HS-27A (cell line): ENCODE measurements at regions not wholly inside any gene's neighbourhood (a gene's known extent, or its start where the extent isn't known, plus 50 kb on each side); places are given as distances from the start of the nearest gene placed in this dataset.
A peak's percentile ranks its signal among the peaks of the same experiment; 100 is the strongest.

Experiments used
- DNase-seq: peaks from one replicate; pipeline ENCODE4 v3.0.0-alpha.2; 2012; ENCODE audit warnings: low read depth, missing footprints

DNA sequence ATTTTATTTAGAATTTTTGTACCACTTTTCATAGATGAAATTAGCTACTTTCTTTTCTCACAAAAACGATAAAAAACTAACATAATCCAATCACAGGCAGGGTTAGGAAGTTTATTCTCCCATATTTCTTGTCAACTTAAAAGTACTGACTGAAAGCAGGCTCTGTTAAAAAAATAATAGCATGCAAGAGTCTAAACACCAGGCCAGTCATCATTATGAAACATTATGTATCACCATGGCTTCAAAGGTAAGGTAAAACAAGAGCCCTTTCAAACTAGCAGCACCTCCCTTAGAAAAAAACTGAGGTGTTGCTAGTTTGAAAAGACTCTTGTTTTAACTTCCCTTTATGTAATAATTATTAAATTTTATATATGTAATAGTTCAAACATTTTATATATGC, 848.0 kb downstream of the RNF144A start:
- no peak for DNase-seq

DNA sequence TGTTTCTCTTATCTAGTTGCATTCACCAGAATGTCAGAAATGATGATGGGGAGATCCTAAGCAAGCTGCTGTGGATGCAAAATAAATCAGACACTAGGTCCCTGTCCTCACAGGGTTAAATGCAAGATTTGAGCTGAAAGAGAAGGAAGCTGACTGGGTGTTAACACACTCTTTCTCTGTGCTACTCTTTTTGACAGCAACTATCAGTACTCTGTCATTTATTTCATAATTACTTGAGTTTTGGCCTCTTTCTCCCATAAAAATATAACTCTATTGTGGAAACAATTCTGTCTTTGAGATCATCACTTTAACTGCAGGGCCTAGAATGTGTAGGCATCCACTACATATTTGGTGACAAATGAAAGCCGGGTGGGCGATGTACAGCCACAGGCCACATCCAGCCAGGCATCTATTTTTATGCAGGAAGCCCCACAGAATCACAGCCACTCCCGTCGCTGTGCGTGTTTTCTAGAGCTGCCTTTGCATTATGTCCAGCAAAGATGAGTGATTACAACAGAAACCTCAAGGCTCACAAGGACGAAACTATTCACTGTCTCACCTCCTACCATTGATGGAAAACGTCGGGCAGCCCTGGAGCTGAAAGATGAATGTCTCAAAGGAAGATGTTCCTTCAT, 849.0 kb downstream of the RNF144A start:
- no peak for DNase-seq

DNA sequence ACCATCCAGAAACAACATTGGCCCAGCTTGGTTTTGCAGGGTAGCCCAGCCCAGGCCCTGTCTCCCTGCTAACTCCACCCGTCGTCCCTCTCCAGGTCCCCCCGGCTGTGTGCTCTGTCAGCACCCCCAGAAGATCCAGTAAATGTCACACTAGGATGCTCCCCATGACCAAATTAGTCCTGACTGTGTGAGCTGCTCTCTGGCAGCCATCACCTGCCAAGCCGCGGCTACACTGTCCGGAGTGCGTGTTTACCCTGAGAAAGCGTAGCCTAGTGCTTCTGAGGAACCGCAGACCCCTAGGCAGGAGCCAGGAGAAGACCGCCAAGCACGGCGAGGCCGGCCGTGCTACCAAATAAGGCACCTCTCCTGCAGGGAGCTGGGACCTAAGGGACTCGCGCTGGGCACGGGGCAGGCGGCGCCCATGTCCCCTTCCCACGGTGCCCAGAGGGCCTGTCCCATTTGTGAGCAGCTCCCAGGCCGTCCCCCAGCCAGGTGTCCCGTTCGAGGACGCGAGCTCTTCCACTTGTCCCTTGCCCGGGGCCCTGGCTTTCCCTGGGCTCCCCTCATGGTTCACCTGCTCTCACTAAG, 849.9 kb downstream of the RNF144A start:
- no peak for DNase-seq

DNA sequence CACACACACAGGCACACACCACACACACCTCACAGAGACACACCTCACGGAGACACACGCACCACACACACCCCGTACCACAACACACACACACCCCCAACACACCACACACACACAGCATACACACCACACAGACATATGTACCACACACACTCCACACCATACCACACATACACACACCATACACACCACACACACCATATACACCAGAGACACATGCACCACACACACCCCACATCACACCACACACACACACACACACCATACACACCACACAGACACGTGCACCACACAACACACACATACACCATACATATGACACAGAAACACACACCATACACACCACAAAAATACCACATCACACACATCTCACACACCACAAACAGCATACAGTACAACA, 850.7 kb downstream of the RNF144A start:
- no peak for DNase-seq

DNA sequence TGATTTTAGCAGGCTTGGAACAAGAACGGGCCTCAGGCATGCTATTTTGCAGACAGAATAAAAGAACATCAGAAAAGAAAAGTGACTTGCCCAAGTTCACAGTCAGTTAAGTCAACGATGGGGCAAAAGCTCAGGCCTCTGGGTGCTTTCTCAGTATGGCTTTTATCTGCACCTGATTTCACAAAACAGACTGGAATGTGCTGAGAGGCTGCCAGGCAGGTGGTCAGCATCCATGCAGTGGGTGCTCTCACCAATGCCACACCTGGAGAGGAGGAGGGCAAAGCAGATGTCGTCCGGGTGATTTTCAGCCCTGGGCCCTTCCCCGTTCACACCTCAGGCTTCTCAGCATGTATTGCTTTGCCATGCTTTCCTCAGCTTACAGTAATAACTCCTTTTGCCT, 854.6 kb downstream of the RNF144A start:
- no peak for DNase-seq

DNA sequence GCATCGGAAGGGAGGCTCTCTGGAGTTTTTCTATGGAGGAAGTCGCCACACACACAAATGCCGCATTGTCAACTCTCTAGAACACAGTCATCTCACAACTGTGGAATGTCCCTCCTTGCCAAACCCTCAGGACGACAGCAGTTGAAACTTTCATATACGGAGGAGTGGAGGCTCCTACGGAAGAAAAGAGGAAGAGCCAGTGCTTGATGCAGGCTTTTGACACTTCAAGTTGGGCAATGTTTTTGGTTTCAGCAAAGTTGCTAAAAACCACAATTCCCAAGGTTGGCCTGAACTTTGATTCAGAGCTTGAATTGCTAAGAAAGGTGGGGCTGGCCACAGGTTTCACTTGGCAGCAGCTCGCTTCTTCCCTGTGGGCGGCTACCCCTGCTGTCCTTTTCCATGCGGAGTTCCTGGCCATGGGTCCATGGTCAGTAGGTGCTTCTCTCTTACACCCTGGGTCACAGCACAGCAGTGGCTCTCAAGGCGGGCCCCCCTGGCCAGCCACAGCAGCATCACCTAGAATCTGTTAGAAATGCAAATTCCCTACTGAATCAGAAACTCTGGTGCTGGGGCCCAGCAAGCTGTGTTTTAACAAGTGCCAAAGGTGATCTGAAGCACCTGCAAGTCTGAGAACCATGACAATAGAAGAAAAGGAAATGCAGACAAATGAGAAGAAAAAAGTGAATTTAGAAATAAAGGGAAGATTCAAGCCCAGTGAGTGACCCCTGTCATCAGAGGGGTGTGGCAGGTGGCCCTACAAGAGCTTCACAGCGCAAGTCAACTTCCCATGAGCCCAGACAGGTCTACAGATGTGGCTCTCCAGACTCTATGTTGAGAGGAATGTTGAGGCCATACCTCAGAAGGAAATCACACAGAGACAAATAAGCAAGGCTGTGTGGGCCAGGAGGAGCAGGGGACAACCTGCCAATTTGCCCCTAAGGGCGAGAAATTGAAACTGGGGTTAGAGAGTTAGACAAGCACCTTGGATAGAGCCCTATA, 856.4 kb downstream of the RNF144A start:
- DNase-seq = no peak

DNA sequence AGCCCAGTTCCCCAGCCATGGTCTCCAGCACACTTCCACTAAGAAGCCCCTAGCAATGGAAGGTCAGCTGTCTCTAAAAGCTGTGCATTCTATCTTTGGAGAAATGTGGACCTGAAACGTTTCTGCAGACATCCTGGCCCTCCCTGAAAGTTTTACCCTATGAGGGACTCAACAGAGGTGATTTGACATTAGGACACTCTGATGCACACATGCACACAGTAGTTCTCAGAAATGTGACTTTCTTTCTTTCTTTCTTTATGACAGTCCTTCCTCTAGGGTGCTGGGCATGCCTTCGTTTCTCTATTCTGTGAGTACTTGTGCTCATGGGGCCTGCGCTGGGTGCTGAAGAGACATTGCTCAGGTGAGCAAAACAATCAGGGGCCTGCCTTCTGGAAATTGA, 857.3 kb downstream of the RNF144A start:
- DNase-seq = no peak

DNA sequence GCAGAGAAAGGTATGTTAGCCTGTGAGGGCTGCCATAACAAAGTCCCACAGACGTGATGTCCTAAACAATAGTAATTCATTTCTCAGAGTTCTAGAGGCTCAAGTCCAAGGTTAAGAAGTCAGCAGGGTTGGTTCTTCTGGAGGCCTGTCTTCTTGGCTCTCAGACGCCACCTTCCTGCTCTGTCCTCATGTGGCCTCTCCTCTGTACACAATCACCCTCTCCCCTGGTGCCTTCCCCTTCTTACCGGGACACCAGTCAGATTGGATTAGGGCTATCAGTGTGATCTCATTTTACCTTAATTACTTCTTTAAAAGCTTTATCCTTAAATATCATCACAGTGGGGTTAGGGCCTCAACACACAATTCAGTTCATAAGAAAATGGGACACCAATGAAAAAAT, 860.5 kb downstream of the RNF144A start:
- DNase-seq = no peak

DNA sequence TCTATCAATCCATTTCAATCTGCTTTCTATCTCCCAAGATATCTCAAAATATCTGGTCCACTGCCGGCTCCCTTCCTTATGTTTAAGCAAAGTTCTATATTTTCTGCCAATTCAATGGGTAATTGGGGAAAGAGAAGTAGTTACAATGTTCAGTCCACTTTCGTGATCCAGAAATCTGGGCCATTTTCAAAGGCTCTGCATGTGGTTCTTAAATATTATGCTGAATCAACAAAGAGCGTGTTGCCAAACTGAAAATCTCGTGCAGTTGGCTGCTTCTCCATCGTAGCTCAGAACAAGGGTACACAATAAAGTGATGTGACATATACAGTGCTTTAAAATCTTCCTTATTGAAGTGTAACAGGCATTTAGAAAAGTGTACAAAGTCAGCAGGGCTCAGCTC, 863.1 kb downstream of the RNF144A start:
- DNase-seq = no peak

DNA sequence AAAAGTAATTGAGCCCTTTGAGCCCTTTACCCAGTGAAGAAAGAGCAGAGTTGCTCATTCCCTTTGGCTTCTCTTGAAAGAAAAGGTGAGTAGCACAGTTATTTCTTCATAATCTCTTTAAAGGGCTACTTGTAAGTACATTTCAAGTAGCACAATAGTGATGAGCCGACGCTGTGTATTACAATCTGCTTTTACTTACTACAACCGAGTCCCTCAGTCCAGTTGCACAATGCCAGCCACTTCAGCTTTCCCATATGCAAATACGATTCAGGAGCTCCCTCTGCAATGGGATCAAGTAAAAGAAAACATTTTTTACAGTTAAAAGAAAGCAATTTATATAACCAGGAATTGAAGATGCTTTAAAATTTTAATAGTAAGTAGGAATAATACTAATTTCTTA, 868.5 kb downstream of the RNF144A start:
- DNase-seq = no peak

DNA sequence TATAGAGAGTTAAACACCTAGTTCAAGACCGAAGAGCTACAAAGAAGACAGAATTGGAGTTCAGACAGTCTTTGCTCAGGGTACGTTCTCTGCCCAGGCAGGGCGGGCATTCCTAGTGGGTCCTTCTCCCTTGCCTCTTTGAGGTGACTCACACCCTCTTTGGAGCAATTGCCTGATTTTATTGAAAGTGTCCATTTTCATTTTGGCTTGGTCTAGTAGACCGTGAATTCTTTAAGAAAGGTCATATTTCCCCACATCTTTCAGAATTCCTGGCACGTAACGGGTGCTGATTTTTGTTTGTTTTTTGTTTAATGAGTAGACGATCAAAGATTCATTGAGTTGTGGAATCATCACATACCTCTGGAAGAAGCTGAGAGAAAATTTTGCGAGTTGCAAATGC, 871.5 kb downstream of the RNF144A start:
- no peak for DNase-seq

DNA sequence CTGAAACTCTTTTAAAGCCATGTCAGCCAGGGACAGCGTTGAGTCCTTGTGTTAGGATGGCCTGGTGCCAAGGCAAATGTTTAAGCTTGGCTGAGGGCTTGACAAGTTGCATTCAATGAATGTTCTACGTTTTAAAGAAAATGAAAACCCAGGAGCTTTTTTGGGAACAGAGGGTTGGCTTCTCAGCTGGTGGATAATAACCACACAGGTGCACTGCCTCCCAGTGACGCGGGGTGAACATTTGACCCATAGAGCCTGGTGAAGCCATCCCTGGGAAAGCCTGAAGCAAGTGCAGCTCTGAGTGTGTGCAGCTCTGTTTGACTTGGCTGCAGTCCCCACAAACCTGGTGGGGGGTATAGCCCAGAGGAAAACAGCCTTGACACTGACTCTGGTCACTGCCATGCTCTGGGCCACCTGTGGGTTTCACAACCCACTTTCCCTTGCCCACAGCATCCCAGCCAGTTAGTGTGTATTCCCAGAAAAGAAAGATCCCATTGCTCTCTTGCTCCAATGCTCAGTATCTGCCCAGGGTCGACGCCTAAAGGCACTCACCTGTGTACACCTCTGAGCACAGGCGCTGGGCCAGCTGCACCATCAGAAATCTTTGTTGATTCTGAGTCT, 874.9 kb downstream of the RNF144A start:
- DNase-seq = no peak

DNA sequence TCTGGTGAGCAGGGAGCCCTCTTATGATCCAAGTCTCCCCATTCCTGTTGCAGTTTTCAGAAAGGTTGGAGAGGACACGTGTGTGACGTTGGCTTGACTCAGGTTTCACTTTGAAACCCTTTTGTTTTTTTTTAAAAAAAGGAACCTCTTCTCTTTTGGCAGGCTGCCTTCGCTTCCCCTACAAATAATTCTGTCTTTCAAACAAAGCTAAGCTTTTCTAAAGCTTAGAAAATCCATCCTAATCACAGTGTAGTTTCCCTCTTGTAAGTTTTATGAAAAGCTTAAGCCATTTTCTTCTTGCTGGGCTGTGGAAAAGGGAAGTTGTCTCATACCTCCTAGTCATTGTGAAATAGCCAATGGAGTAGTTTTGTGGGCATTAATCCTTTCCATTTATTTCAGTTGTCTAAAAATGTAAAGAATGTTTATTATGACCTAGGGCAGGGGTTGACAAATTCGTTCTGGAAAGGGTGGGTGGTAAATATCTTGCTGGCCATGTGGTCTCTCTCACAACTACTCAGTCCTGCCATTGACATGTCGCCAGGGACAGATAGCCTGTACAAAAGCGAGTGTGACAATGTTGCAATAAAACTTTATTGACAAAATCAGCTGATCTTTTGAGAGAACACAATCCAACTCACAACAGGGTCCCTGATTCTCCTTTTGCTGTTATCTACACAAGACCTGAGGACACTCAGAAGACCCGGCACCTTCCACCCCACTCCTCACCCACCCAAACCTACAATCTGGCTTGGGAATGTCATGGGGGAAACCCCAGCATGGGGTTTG, 878.8 kb downstream of the RNF144A start:
- no peak for DNase-seq

DNA sequence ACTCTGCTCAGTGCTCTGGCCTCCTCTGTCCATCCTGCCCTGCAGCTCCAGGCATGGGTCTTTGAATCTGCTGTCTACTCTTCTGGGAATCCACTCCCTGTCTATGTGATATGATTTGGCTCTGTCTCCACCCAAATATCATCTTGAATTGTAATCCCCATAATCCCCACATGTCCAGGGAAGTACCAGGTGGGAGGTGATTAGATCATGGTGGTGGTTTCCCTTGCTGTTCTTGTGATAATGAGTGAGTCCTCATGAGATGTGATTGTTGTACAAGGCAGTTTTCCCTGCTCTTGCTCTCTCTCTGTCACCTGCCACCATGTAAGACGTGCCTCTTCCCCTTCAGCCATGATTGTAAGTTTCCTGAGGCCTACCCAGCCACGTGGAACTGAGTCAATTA, 881.8 kb upstream of the ID2 start:
- no peak for DNase-seq

DNA sequence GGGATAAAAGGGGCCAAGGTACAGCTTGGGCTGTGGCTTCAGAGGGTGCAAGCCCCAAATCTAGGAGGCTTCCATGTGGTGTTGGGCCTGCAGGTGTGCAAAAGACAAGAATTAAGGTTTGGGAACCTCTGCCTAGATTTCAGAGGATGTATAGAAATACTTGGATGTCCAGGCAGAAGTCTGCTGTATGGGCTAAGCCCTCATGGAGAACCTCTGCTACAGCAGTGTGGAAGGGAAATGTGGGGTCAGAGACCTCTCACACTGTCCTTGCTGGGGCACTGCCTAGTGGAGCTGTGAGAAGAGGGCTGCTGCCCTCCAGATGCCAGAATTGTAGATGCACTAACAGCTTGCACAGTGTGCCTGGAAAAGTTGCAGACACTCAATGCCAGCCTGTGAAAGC, 880.6 kb upstream of the ID2 start:
- no peak for DNase-seq

DNA sequence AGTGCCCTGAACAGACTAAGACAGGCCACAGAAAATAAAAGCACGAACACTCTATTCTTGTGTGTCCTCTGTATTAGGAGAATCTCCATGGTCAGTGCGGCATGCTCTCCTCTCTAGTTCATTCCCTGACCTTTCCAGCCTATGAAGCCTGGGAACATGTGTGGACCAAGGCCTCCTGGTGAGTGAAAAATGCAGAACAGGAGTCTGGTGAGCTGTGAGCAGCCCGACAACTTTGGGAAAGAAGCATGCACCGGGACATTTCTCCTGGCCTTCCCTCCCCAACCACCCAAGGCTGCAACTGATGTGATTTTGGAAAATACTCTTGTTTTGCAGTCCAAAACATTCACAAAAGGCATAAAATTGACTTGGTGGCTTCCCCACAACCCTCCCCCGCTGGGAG, 878.3 kb upstream of the ID2 start:
- no peak for DNase-seq

DNA sequence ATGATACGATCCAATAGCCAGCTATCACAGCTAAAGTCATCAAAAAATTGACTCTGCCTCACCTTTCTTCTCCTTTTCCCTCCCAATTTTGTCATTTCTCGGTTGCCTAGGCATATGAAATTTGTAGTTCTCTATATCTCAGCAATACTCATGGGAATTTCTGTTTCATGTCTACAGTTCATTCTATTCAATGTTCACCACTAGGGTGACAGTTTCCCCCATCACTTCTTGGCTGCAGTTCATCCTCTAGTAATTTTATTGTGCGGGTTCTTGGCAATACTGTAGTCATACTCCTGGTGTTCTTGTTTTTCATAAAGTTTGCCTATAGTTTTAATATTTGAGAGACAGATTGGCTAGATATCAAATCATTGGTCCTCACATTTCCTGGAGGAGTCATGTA, 872.2 kb upstream of the ID2 start:
- no peak for DNase-seq

DNA sequence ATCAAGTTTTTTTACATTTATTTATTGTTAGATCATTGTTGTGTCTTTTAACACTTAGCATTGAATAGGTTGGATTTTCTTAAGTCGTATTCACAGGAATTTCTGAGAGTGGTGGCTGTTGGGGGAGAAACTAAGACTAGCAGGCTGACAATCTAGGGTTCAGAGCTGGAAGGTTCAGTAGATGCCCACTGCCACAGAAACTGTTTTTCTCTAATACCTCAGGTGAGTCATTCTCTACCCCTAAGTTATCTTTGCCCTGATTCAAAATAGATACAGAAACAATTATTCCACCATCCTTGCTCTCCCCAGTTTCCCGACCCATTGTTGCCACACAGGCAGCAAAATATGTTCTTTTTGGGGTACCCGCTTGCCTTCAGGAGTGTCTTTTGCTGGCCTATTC, 870.8 kb upstream of the ID2 start:
- DNase-seq = no peak

DNA sequence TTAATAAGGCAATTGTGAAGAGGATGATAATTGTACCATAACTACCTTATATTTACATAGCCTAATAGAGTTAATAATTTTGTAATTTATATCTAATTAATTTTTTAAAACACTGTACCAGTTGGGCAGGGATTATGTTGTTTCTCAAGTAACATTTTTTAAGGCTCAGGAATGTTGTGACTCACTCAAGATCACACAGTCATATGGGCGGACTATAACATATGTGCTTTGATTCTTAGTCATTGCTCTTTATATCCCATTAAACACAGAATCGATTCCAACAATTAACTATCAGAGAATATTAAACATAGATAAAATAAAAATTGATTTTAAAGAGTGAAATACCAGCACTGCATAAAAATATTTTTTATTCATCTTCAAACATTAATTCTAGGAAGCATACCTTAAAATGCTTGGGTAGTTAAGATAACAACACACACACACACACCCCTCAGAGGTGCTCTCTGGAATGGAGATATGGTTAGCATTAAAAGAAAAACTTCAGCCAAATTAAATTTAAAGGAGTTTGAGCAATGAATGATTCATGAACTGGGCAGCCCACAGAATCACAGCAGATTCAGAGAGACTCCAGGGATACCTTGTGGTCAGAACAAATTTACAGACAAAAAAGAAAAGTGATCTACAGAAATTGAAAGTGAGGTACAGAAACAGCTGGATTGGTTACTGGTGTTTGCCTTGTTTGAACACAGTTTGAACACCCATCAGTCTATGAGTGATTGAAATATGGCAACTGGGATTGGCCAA, 869.4 kb upstream of the ID2 start:
- peak; percentile 14 for DNase-seq

DNA sequence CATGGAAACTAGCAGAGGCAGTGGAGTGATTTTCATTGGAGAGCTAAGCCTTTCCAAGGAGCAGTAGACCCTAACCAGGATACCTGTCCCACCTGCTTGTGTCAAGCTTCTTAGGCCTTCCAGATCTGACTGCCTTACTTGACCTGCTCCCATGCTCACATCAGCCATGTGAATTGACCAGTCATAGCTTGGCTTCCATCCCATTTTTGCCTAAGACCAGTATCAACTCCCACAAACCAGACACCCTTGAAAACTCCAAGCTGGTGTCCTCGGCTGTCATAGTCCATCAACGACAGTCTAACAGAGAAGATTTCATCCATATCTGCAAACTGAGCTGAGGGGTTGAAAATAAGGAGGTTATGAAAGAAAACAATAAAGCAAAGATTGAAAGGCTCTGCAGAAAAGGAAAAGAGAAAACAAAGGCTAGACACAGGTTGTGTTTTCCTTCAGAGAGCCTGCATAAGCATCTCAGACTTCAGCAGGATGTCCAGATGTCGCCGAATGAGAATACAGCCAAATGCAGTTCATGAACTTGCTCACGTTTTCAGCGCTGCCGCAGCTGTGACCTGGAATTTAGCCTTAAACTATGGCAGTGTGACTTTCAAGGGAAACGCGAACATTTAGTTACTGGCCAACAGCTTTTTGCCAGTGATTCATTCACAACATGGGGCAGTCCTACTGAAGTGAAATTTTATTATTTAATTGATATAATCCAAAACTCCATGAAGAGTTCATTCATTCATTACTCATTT, 868.1 kb upstream of the ID2 start:
- DNase-seq = no peak
